ENCODE measurements at regions not wholly inside any gene's neighbourhood (a gene's known extent, or its start where the extent isn't known, plus 50 kb on each side); places are given as distances from the start of the nearest gene placed in this dataset.

GRCh38 chr14:104383996-104384775 lies 195.4 kb upstream of the C14orf180 start:
- no peak for TF ChIP-seq CTCF (optimal IDR thresholded peaks at IDR 0.05 in 1 of 3, IDR thresholded peaks at IDR 0.05 in 1 of 3, conservative IDR thresholded peaks at IDR 0.05 in 1 of 3; ENCODE audit: extremely low read depth in 1 of 3, insufficient read depth in 2 of 3, low read length in 3 of 3)
- TF ChIP-seq EZH2 (IDR thresholded peaks at IDR 0.05; ENCODE audit: low read length) = no peak
